ENCODE measurements at regions not wholly inside any gene's neighbourhood (a gene's known extent, or its start where the extent isn't known, plus 50 kb on each side); places are given as distances from the start of the nearest gene placed in this dataset.

DNA sequence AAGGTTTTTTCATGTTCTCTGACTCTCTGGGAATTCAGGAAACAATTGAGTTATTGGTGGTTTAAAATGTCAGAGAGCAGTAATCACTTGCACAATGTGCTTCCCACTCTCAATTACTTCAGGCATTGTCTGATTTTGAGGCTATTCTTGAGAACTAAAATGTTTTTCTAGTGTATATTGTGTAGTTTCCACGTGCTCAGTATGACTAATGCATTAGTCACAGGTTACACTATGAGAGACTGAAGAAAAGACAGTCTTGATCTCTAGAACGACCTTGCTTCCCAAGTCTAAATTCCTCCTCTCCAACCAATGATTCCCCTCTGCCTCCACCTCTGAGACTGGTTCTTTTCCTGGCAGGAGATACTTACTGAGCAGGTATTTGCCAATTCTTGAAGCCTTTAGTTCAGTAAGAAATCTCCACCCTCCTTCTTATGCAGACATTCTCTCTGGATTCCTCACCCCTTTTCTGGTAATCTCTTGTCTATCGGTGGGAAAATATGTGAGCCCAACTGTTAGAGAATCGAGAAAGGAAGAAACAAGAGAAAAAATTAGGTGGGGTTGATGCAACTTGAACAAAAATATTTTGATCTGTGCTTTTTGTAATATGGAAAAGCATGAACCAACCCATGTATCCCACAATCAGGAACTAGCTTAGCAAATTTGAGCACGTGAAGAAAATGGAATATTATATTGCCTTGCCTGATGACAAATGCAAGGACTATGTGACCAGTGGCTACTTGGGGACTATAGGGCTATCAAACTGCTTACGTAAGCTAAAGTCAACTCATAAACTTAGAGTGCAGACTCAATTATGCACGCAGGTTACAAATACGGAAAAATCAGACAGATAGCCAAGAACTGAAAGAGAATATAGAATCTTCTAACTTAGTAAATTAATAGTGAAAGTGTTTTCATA is 61.1 kb upstream of the SLC22A16 start:
- no peak for DNase-seq

DNA sequence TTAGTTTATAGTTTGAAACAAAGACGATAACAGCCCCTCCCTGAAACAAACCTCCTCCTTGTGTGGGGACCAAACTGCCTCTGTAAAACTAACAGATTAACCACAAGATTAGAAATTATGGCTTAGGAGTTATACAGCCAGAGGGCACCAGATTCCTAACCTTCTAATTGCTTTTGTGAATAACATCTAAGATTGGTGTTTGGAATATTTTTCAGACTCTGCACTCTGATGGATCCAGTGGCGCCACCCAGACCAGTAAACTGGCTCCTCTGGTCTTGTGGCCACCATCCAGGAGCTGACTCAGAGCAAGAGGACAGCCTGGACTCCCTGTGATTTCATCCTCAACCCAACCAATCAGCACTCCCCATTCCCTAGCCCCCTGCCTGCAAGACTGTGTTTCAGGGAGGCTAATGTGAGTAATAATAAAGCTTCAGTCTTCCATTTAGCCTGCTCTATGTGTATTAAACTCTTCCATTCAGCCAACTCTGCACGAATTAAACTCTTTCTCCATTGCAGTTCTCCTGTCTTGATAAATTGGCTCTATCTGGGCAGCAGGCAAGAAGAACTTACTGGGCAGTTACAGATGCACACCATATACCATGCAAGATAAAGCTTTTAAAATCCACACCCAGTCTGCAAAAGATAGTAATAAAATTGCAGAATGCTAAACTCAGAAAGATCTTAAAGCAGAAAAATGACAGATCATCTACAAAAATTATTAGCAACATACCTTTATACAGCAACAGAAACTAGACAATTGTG is 58.5 kb upstream of the SLC22A16 start:
- DNase-seq, result no peak

- DNase-seq, result no peak
These were observed 56.0 kb upstream of the SLC22A16 start for GRCh38 chr6:110532431-110532830.

DNA sequence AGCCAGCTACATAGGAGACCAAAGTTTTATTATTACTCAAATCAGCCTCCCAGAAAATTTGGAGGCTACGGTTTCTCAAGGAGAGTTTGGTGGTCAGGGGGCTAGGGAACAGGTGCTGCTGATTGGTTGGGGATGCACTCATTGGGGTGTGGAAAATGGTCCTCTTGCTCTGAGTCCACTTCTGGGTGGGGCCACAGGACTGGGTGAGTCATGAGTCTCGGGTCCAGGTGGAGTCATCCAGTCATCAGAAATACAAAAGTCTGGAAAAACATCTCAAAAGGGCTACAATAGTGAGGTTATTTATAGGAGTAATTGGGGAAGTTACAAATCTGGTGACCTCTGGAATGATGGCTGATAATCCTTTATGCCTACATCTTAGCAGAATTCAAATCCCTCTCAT is 54.3 kb upstream of the SLC22A16 start:
- no peak for DNase-seq

DNA sequence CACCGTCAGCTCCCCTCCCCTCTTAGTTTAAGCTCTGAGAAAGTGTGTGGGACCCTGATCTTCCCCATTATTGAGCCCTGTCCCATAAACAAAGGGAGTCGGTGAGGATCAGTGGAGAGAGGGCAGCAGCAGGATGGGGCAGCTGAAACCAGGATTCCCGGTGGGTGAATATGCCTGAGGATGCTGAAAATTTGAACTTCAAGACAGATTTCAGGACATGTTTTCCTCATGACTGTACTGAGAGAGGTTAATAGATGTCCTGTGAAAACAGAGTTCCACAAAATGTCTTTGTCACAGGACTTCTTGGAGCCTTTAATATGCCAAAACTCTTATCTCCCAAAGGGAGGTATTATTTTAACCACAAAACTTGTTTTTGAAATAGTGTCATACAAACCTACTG is 53.5 kb upstream of the SLC22A16 start:
- no peak for DNase-seq

GRCh38 chr6:110529355-110529754 is 52.9 kb upstream of the SLC22A16 start:
- DNase-seq, result no peak

- DNase-seq, result no peak
These were observed 52.5 kb upstream of the SLC22A16 start for GRCh38 chr6:110528930-110529325.

DNA sequence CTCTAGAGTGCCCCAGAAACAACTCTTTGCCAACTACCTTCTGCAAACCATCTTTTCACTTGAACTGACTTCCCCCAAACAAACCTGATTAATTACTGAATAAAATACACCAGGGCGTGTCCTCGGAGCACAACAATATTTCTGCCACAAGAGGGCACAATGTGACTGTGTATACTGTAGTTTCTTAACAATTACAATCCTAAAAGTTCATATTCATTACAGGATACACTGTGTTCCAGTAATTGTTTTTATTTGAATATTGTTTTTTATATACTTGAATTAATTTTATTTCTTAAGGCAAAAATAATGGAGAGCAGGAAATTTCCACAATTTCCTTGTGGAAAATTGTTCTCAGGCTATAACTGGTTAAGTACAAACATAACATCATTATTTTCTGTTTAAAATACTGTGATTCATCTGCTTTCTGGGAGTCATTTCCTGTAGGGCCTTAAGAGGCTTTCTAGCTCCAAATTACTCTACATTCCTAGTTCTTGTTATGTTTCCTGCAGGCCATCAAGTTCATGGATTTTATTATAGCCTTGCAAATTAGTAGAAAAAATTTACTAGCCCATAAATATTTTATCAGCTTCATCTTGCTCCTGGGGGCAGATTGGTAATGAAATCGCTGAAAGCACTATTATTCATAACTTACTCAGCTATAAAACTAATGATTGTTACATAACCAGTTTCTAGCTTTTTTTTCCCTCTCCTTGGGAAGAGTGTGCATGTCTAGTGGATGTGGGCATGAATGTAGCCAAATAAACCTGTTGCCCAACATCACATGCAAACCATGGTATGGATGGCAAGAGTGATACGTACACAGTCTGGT is 51.9 kb upstream of the SLC22A16 start:
- peak; percentile 71 for DNase-seq

DNA sequence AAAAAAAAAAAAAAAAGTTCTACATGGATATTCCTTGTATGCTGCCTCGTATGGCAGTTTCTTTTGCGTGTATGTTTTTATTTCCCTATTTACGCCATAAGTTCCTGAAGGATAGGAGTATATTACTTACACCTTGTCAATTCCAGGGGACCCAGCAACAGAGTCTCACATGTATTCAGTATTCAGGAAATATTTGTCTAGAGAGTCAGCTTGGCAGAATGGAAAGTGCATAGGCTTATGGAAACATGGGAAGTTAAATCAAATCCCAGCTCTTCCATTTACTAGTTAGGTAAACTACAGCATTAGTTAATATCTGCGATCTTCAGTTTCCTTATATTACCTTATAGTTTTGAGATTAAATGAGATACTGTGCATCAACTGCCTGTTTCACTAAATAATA is 51.1 kb upstream of the SLC22A16 start:
- DNase-seq, result no peak

GRCh38 chr6:110526726-110527125 is 50.3 kb upstream of the SLC22A16 start:
- no peak for DNase-seq

All from NCI-H2029 (cell line).